Left hindlimb (tissue), 1 donor: ENCODE measurements at regions not wholly inside any gene's neighbourhood (a gene's known extent, or its start where the extent isn't known, plus 50 kb on each side); places are given as distances from the start of the nearest gene placed in this dataset.
"Not testable (repeated sequence)": the region's sequence is repeated elsewhere in the genome, so short reads cannot be mapped to it uniquely, and the experiment has no call there.

Source experiments
- DNase-seq: peaks from one replicate; pipeline ENCODE4 v3.0.0-alpha.2; 2018

- DNase-seq = no peak
These were observed 115.0 kb downstream of the ADAM29 start for GRCh38 chr4:175033162-175033561.

- DNase-seq = no peak
These were observed 115.8 kb downstream of the ADAM29 start for GRCh38 chr4:175034007-175034406.

DNA sequence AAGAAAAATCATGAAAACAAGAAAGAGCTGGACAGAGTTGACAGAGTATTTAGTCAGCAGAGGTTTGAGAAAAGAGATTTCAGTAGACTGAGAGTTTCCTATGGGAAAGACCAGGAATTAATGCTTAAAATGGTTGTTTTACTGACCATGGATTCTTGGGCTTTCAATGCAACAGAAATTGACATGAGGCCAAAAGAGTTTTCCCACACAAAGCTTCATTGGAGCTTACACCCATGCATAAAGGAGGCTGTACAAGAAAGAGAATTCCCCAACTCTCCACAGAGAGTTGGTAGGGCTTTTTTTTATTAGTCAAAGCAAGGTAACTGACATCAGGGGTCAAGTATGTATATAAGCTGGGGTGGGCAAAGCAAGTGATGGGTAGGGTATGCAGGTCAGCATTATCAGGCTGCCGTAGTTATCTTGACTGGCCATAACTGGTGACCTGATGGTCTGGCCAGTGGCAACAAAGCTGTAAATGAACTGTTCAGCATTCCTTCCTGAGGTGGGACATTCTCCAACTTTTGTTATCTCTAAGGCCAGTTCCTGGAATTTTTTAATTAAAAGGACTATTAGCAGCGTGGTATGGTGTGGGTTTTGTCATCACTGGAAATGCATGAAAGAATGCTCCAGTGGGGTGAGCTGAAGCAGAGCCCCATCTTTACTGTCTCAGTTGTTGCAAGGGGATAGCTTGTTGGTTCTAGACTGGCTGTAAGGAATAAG lies 117.0 kb downstream of the ADAM29 start:
- DNase-seq = no peak

- no peak for DNase-seq
These were observed 117.7 kb downstream of the ADAM29 start for GRCh38 chr4:175035905-175036304.

- DNase-seq = no peak
These were observed 130.1 kb downstream of the ADAM29 start for GRCh38 chr4:175048111-175048784.

GRCh38 chr4:175048906-175049305 lies 130.7 kb downstream of the ADAM29 start:
- DNase-seq = no peak

GRCh38 chr4:175051974-175052373 lies 133.8 kb downstream of the ADAM29 start:
- DNase-seq = no peak

DNA sequence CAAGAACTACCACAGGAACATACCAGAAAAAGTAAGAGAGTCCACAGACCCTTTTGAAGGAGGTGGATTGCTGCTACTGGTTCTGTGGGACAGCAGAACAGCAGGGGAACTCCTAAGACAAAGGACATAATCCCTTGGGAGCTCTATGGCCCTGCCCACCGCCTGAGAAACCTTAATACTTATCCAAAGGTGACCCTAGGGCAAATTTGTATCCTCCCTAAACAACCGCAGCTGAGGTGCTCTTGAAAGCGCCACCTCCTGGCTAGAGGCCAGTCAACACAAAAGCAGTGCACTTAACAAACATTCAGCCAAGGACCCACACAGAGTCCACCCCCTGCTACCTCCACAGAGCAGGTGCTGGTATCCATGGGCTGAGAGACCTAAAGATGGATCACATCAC lies 136.8 kb downstream of the ADAM29 start:
- no peak for DNase-seq

DNA sequence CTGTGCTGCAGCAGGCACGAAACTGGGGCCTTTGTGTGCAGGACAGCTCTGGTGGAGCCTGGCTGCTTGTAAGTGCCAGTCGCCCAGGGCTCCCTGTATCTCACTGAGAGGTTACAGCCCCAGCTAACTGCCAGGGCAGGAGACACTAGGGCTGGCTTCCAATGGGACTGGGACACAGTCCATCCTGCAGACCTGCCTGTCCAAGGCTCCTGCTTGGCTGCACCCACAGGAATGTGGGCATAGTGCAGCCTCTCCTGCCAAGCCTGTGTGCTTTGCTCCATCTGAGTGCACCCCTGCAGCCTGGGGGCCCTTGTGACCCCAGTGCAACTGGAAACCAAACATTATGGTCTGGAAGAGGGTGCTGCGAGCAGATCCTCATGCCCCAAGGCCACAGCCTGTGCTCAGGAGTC lies 144.0 kb downstream of the ADAM29 start:
- DNase-seq = no peak

DNA sequence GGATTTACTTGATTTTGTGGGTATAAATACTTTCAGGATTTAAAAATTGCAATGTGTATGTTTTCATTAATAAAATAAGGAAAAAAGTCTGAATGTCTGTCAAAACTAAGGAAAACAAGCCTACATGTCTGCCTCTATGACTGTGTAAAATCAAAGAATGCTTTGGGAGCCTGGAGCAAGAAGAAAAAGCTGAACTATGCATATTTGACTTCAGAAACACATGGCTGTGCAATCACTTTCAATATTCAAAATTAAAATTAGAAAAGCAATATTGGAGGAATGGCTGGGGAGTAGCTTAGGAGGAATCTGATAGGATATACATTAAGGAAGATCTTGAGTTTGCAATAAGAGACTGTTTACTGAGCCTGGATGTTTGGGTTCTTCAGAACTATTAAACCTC lies 147.1 kb downstream of the ADAM29 start:
- DNase-seq = no peak

GRCh38 chr4:175066923-175067627 lies 148.9 kb downstream of the ADAM29 start:
- DNase-seq = no peak

DNA sequence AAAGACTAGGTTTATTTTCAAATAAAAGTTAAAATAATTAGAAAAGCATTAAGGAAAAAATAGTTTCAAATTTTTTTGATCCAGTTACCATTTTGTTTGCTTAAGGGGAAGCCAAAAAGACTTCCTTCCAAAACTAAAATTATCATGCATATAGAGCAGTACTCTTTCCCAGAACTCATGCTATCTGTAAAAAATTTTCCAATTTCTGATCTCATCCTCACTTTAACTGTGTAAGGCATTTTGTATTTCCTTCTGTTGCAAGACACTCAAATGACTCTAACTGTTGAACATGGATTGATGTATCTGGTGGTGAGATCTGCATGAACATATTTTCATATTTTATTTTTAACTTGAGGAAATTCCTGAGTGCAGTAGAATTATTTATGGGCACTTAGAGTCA lies 150.1 kb downstream of the ADAM29 start:
- no peak for DNase-seq

GRCh38 chr4:175070444-175070843 lies 152.3 kb downstream of the ADAM29 start:
- no peak for DNase-seq

GRCh38 chr4:175071123-175071522 lies 153.0 kb downstream of the ADAM29 start:
- DNase-seq = no peak

GRCh38 chr4:175087145-175087544 lies 169.0 kb downstream of the ADAM29 start:
- no peak for DNase-seq

GRCh38 chr4:175090116-175090515 lies 172.0 kb downstream of the ADAM29 start:
- no peak for DNase-seq

- DNase-seq = no peak
These were observed 173.5 kb downstream of the ADAM29 start for GRCh38 chr4:175091649-175092048.

- DNase-seq = no peak
These were observed 174.0 kb downstream of the ADAM29 start for GRCh38 chr4:175092114-175092513.

- not testable (repeated sequence) for DNase-seq
These were observed 174.9 kb downstream of the ADAM29 start for GRCh38 chr4:175093055-175093454.

DNA sequence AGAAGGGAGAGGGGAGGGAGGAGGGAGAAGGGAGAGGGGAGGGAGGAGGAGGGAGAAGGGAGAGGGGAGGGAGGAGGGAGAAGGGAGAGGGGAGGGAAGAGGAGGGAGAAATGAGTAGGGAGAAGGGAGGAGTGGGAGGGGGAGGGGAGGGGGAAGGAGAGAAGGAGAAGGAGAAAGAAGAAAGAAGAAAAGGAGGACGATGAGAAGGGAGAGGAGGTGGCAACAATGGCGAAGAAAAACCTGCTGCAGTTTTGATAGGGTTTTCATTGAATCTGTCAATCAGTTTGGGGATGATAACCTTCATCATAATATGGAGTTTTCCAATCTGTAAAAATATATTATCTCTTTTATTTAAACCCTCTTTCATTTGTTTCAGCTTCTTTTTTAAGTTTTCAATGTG lies 185.2 kb downstream of the ADAM29 start:
- no peak for DNase-seq

DNA sequence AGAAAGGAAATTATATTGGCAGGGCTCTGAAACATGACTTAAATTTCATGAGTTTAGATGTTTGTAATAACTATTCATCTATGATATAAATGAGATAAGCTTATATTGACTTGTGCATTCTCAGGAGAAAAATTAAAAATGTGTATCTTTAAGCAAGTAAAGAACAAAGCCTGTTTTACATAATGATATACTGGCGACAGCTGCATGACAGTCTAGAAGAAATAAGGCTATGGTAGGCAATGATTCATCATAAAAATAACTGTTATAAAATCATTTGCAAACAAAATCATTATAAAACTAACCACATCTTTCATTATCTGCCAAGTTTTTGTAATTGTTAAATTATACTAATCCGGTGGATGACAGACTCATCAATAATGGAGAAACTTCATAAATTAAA lies 188.1 kb downstream of the ADAM29 start:
- no peak for DNase-seq

DNA sequence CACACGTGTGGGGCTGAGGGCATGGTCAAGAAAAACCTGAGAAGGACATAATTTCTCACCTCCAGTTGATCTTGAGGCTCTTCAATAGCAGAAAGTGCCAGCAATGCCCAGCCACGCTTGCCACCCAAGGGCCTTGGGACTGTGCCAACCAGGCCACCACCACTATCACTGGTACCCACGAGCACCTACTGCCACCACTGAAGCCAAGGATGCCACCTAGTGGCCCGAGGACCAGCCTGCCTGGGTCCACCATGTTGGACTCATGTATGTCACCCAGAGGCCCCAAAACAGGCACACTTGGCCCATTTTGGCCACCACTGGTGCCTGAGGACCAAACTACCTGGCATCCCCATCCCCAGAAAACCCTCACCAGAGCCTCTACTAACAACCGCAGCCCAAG lies 191.8 kb downstream of the ADAM29 start:
- no peak for DNase-seq

GRCh38 chr4:175125410-175126068 lies 207.4 kb downstream of the ADAM29 start:
- no peak for DNase-seq

- DNase-seq = no peak
These were observed 209.2 kb downstream of the ADAM29 start for GRCh38 chr4:175127314-175127713.
